ENCODE measurements at regions not wholly inside any gene's neighbourhood (a gene's known extent, or its start where the extent isn't known, plus 50 kb on each side); places are given as distances from the start of the nearest gene placed in this dataset.

GRCh38 chr5:178808886-178809285 lies 50.9 kb upstream of the ZNF354B start:
- ChIA-PET CTCF (no interaction called here), POLR2A (no interaction called here)
- no peak overlapping the region for H3K27ac ChIP-seq (ENCODE audit: low read depth, low read length)
- peaks cover 26% of the 10 kb centered on the region for H3K9me3 ChIP-seq (ENCODE audit: control insufficient read depth, insufficient read depth, low read length)
- no peak for DNase-seq (ENCODE audit: low read depth, low spot score)
- no peak overlapping the region for H3K4me3 ChIP-seq (ENCODE audit: low read depth, low read length)
- TF ChIP-seq, protein P1, sequence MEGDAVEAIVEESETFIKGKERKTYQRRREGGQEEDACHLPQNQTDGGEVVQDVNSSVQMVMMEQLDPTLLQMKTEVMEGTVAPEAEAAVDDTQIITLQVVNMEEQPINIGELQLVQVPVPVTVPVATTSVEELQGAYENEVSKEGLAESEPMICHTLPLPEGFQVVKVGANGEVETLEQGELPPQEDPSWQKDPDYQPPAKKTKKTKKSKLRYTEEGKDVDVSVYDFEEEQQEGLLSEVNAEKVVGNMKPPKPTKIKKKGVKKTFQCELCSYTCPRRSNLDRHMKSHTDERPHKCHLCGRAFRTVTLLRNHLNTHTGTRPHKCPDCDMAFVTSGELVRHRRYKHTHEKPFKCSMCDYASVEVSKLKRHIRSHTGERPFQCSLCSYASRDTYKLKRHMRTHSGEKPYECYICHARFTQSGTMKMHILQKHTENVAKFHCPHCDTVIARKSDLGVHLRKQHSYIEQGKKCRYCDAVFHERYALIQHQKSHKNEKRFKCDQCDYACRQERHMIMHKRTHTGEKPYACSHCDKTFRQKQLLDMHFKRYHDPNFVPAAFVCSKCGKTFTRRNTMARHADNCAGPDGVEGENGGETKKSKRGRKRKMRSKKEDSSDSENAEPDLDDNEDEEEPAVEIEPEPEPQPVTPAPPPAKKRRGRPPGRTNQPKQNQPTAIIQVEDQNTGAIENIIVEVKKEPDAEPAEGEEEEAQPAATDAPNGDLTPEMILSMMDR (IDR thresholded peaks at IDR 0.05; ENCODE audit: low read depth, low read length) = no peak
- no peaks in the 10 kb centered on the region for H3K27me3 ChIP-seq (ENCODE audit: control insufficient read depth, insufficient read depth, low read length)

DNA sequence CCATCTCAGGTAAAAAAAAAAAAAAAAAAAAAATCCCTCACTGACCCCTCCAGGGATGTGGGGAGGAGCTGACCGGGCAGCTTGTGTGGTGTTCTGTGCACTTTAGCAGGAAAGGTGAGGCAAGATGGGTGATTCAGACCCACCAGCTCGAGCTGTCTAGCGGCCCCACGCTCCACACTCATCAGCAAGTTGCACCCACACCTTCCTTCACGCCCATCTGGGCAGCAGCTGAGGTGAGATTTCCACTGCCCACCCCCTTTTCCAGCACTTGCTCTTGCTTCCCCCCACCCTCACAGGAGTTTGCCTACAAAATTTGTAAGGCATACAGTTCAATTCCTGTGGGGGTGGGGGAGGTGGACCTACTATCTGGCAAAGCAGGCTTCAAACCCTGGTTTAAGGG lies 58.7 kb upstream of the ZNF354B start:
- H3K27me3 ChIP-seq (ENCODE audit: control insufficient read depth, insufficient read depth, low read length) = no peaks in the 10 kb centered on the region
- CTCF ChIA-PET = no interaction called here
- H3K9me3 ChIP-seq (ENCODE audit: control insufficient read depth, insufficient read depth, low read length) = peaks cover 56% of the 10 kb centered on the region
- H3K27ac ChIP-seq (ENCODE audit: low read depth, low read length) = no peak overlapping the region
- DNase-seq (ENCODE audit: low read depth, low spot score) = no peak
- POLR2A ChIA-PET = no interaction called here
- H3K4me3 ChIP-seq (ENCODE audit: low read depth, low read length) = no peak overlapping the region
- TF ChIP-seq, protein P1 (IDR thresholded peaks at IDR 0.05; ENCODE audit: low read depth, low read length) = no peak

GRCh38 chr5:178797546-178798440 lies 62.0 kb upstream of the ZNF354B start:
- Histone ChIP-seq H3K27me3 (ENCODE audit: control insufficient read depth, insufficient read depth, low read length) (no peaks in the 10 kb centered on the region), H3K4me3 (ENCODE audit: low read depth, low read length) (no peak overlapping the region), H3K27ac (ENCODE audit: low read depth, low read length) (no peak overlapping the region), H3K9me3 (ENCODE audit: control insufficient read depth, insufficient read depth, low read length) (peaks cover 69% of the 10 kb centered on the region)
- ChIA-PET POLR2A (no interaction called here), CTCF (no interaction called here)
- DNase-seq (ENCODE audit: low read depth, low spot score) = no peak
- TF ChIP-seq, protein P1 (IDR thresholded peaks at IDR 0.05; ENCODE audit: low read depth, low read length) = no peak

DNA sequence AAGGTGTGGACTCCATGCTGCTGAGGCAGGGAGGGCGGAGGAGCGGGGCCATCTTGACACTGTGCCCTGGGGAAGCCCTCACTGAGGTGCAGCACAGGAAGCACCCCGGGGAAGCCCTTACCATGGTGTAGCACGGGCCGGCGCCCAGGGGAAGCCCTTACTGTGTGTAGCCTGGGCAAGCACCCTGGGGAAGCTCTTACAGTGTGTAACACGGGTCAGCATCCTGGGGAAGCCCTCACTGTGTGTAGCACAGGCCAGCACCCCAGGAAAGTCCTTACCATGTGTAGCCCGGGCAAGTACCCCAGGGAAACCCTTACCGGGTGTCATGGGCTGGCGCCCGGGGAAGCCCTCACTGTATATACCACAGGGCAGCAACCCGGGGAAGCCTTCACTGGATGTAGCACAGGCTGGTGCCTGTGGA lies 62.6 kb upstream of the ZNF354B start:
- Histone ChIP-seq H3K9me3 (ENCODE audit: control insufficient read depth, insufficient read depth, low read length) (peaks cover 74% of the 10 kb centered on the region), H3K27me3 (ENCODE audit: control insufficient read depth, insufficient read depth, low read length) (no peaks in the 10 kb centered on the region), H3K4me3 (ENCODE audit: low read depth, low read length) (no peak overlapping the region), H3K27ac (ENCODE audit: low read depth, low read length) (no peak overlapping the region)
- CTCF ChIA-PET = no interaction called here
- POLR2A ChIA-PET = no interaction called here
- TF ChIP-seq, protein P1 (IDR thresholded peaks at IDR 0.05; ENCODE audit: low read depth, low read length) = no peak
- no peak for DNase-seq (ENCODE audit: low read depth, low spot score)

GRCh38 chr5:178796165-178796945 lies 63.4 kb upstream of the ZNF354B start:
- Histone ChIP-seq H3K27me3 (ENCODE audit: control insufficient read depth, insufficient read depth, low read length) (no peaks in the 10 kb centered on the region), H3K9me3 (ENCODE audit: control insufficient read depth, insufficient read depth, low read length) (peaks cover 81% of the 10 kb centered on the region), H3K27ac (ENCODE audit: low read depth, low read length) (no peak overlapping the region), H3K4me3 (ENCODE audit: low read depth, low read length) (no peak overlapping the region)
- no peak for DNase-seq (ENCODE audit: low read depth, low spot score)
- CTCF ChIA-PET = no interaction called here
- POLR2A ChIA-PET = no interaction called here
- TF ChIP-seq, protein P1 (IDR thresholded peaks at IDR 0.05; ENCODE audit: low read depth, low read length) = no peak

All from AG04450 (cell line).